HepG2 (cell line): ENCODE measurements at regions not wholly inside any gene's neighbourhood (a gene's known extent, or its start where the extent isn't known, plus 50 kb on each side); places are given as distances from the start of the nearest gene placed in this dataset.

Source experiments
- AHR ChIP-seq: IDR thresholded peaks from 2 replicates; pipeline ENCODE4 v1.6.1; 2018; ENCODE audit warnings: missing genetic modification reagents, missing compliant biosample characterization
- CC2D1A ChIP-seq: sonication (generic); formaldehyde crosslinking; IDR thresholded peaks from 2 replicates; pipeline ENCODE4 v1.8.1; 2023; ENCODE audit warnings: mild to moderate bottlenecking, missing genetic modification reagents
- HDAC1 ChIP-seq: sonication (generic); formaldehyde crosslinking; IDR thresholded peaks from 2 replicates; pipeline ENCODE4 v1.5.1; 2020; ENCODE audit warnings: mild to moderate bottlenecking, missing genetic modification reagents
- KLF15 ChIP-seq: sonication (generic); formaldehyde crosslinking; IDR thresholded peaks from 2 replicates; pipeline ENCODE4 v1.8.1; 2023; ENCODE audit warnings: borderline replicate concordance, mild to moderate bottlenecking, inconsistent platforms, missing genetic modification reagents, mixed read lengths
- NCOR1 ChIP-seq: fragments of 200-600 bp; sonication (generic); IDR thresholded peaks from 2 replicates; pipeline ENCODE4 v1.7.0; 2017; ENCODE audit warnings: antibody characterized with exemption, low read length, borderline replicate concordance
- NR1H2 ChIP-seq: sonication (generic); formaldehyde crosslinking; IDR thresholded peaks from 2 replicates; pipeline ENCODE4 v1.8.1; 2022; ENCODE audit warnings: low read depth, missing genetic modification reagents, borderline replicate concordance
- PAWR ChIP-seq: sonication (generic); formaldehyde crosslinking; IDR thresholded peaks from 2 replicates; pipeline ENCODE4 v1.4.0; 2020; ENCODE audit warnings: missing genetic modification reagents, mild to moderate bottlenecking, borderline replicate concordance
- TCF7L2 ChIP-seq: IDR thresholded peaks from 2 replicates; pipeline ENCODE4 v1.6.1; 2011; ENCODE audit warnings: mild to moderate bottlenecking, low read depth, low read length, moderate library complexity
- TRIM24 ChIP-seq: sonication (generic); formaldehyde crosslinking; IDR thresholded peaks from 2 replicates; pipeline ENCODE4 v1.8.0; 2022; ENCODE audit warnings: mild to moderate bottlenecking, missing genetic modification reagents
- ZBTB44 ChIP-seq: sonication (generic); formaldehyde crosslinking; IDR thresholded peaks from 2 replicates; pipeline ENCODE4 v1.4.0; 2020; ENCODE audit warnings: missing genetic modification reagents
- ZNF329 ChIP-seq: sonication (generic); formaldehyde crosslinking; IDR thresholded peaks from 2 replicates; pipeline ENCODE4 v1.9.0; 2021; ENCODE audit warnings: low read depth, mild to moderate bottlenecking, missing genetic modification reagents
- ZNF570 ChIP-seq: sonication (generic); formaldehyde crosslinking; IDR thresholded peaks from 2 replicates; pipeline ENCODE4 v1.4.0; 2020; ENCODE audit warnings: mild to moderate bottlenecking, missing genetic modification reagents, borderline replicate concordance
- ZNF629 ChIP-seq: sonication (generic); formaldehyde crosslinking; conservative IDR thresholded peaks from 2 replicates; pipeline ENCODE4 v1.5.0; 2020; ENCODE audit warnings: missing genetic modification reagents
- ZNF891 ChIP-seq: sonication (generic); formaldehyde crosslinking; IDR thresholded peaks from 2 replicates; pipeline ENCODE4 v1.5.0; 2020; ENCODE audit warnings: mild to moderate bottlenecking, missing genetic modification reagents
- TF ChIP-seq, protein P1 (sequence below): sonication (generic); formaldehyde crosslinking; IDR thresholded peaks from 2 replicates; pipeline ENCODE4 v1.5.0; 2020; ENCODE audit warnings: mild to moderate bottlenecking, missing genetic modification reagents
- TF ChIP-seq, protein P2 (sequence below): sonication (generic); formaldehyde crosslinking; IDR thresholded peaks from 2 replicates; pipeline ENCODE4 v1.4.0; 2020; ENCODE audit warnings: missing genetic modification reagents
- TF ChIP-seq, protein P3 (sequence below): sonication (generic); formaldehyde crosslinking; IDR thresholded peaks from 2 replicates; pipeline ENCODE4 v1.5.1; 2020; ENCODE audit warnings: mild to moderate bottlenecking, moderate library complexity, missing genetic modification reagents

DNA sequence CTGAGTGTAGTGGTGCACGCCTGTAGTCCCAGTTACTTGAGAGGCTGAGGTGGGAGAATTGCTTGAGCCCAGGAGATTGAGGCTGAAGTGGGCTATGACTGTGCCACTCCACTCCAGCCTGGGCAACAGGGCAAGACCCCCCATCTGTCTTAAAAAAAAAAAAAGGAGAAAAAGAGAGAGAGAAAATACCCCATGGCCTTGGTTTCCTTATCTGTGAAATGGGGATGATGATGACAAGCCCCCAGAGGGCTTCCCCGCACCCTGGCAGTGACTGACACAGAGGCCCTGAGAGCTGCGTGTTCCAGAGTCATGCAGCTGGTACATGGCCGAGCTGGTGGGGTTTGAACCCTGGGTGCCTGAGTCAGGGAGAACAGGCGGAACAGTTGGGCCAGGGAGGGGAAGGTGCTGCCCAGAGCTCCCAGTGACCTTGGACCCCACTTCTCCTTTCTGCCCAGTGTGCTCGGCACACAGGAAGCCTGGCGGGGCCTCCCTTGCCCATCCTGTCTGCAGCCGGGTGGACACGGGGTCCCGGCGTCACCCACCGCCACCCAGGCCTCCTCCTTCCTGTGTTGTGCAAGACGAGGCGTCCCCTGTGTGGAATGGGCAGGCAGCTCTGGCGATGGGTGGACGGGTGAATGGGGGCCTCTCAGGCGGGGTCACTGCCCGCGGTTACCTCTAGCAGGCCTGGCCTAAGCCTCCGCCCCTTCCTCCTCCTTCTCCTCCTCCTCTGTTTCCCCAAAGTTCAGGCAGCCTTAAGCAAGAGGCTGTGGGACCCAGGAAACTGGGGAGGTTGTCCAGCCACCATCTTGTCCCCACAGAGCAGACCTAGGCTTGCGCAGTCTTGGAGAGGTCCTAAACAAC lies 84.2 kb downstream of the CEBPB start (continued):
- TF ChIP-seq NCOR1 (no peak), CC2D1A (no peak), ZBTB44 (CRISPR knock-in tag) (no peak), KLF15 (CRISPR knock-in tag) (no peak; the same call in 1 of the 2 replicates), PAWR (CRISPR knock-in tag) (no peak), ZNF891 (CRISPR knock-in tag) (peak; percentile 85; the same call in 1 of the 2 replicates), ZNF570 (CRISPR knock-in tag) (no peak), HDAC1 (CRISPR knock-in tag) (peak; percentile 98), ZNF329 (CRISPR knock-in tag) (no peak), TCF7L2 (no peak), TRIM24 (CRISPR knock-in tag) (0 out of 2 replicates have a peak, but pooled peaks have one; percentile 82), NR1H2 (CRISPR knock-in tag) (no peak; the same call in 1 of the 2 replicates), ZNF629 (CRISPR knock-in tag) (peak; percentile 99), AHR (CRISPR knock-in tag) (peak; percentile 80; the same call in 1 of the 2 replicates)
- TF ChIP-seq, protein P1, sequence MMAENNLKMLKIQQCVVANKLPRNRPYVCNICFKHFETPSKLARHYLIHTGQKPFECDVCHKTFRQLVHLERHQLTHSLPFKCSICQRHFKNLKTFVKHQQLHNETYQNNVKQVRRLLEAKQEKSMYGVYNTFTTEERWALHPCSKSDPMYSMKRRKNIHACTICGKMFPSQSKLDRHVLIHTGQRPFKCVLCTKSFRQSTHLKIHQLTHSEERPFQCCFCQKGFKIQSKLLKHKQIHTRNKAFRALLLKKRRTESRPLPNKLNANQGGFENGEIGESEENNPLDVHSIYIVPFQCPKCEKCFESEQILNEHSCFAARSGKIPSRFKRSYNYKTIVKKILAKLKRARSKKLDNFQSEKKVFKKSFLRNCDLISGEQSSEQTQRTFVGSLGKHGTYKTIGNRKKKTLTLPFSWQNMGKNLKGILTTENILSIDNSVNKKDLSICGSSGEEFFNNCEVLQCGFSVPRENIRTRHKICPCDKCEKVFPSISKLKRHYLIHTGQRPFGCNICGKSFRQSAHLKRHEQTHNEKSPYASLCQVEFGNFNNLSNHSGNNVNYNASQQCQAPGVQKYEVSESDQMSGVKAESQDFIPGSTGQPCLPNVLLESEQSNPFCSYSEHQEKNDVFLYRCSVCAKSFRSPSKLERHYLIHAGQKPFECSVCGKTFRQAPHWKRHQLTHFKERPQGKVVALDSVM (CRISPR knock-in tag): peak; percentile 54; the same call in 1 of the 2 replicates
- TF ChIP-seq, protein P2, sequence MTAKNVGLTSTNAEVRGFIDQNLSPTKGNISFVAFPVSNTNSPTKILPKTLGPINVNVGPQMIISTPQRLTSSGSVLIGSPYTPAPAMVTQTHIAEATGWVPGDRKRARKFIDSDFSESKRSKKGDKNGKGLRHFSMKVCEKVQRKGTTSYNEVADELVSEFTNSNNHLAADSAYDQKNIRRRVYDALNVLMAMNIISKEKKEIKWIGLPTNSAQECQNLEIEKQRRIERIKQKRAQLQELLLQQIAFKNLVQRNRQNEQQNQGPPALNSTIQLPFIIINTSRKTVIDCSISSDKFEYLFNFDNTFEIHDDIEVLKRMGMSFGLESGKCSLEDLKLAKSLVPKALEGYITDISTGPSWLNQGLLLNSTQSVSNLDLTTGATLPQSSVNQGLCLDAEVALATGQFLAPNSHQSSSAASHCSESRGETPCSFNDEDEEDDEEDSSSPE: peak; percentile 69
- TF ChIP-seq, protein P3, sequence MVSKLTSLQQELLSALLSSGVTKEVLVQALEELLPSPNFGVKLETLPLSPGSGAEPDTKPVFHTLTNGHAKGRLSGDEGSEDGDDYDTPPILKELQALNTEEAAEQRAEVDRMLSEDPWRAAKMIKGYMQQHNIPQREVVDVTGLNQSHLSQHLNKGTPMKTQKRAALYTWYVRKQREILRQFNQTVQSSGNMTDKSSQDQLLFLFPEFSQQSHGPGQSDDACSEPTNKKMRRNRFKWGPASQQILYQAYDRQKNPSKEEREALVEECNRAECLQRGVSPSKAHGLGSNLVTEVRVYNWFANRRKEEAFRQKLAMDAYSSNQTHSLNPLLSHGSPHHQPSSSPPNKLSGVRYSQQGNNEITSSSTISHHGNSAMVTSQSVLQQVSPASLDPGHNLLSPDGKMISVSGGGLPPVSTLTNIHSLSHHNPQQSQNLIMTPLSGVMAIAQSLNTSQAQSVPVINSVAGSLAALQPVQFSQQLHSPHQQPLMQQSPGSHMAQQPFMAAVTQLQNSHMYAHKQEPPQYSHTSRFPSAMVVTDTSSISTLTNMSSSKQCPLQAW (CRISPR knock-in tag): peak; percentile 94
